Transverse colon (tissue), 4 donors: ENCODE measurements at regions not wholly inside any gene's neighbourhood (a gene's known extent, or its start where the extent isn't known, plus 50 kb on each side); places are given as distances from the start of the nearest gene placed in this dataset.

Experiments used
- DNase-seq: peaks from one replicate; pipeline ENCODE4 v3.0.0-alpha.2; 2019
- H3K27ac ChIP-seq, 4 donors: fragments of 200-600 bp; sonication (generic); 2 replicates each; pipeline ENCODE4 v1.5.1; 2016 to 2018; ENCODE audit warnings: inconsistent platforms in 4 of 4
- H3K27me3 ChIP-seq: fragments of 200-600 bp; sonication (generic); 2 replicates; pipeline ENCODE4 v1.5.1; 2017; ENCODE audit warnings: inconsistent platforms
- H3K36me3 ChIP-seq, 4 donors: fragments of 200-600 bp; sonication (generic); 2 replicates each; pipeline ENCODE4 v1.5.1; 2017 to 2019; ENCODE audit warnings: inconsistent platforms in 4 of 4
- H3K4me1 ChIP-seq, 4 donors: fragments of 200-600 bp; sonication (generic); 2 replicates each; pipeline ENCODE4 v1.5.1; 2017 to 2020; ENCODE audit warnings: inconsistent platforms in 4 of 4
- H3K4me3 ChIP-seq, 4 donors: fragments of 200-600 bp; sonication (generic); 1 replicate in 1 of 4; 2 replicates in 3 of 4; pipeline versions ENCODE4 v1.5.1 to v1.6.1; 2017 to 2019; ENCODE audit warnings: inconsistent platforms in 4 of 4
- H3K9me3 ChIP-seq, 2 donors: fragments of 200-600 bp; sonication (generic); 2 replicates each; pipeline ENCODE4 v1.5.1; 2017 to 2019; ENCODE audit warnings: inconsistent platforms in 2 of 2
- EP300 ChIP-seq: sonication (generic); formaldehyde crosslinking; IDR thresholded peaks from one replicate; pipeline ENCODE4 v1.6.1; 2017; ENCODE audit warnings: antibody characterized with exemption, low read depth
- POLR2A ChIP-seq: fragments of 450-650 bp; IDR thresholded peaks from one replicate; pipeline ENCODE4 v1.6.1; 2016; ENCODE audit warnings: antibody characterized with exemption, mild to moderate bottlenecking, moderate library complexity
- POLR2AphosphoS5 ChIP-seq, 3 donors: sonication (generic); formaldehyde crosslinking; IDR thresholded peaks; one replicate each; pipeline ENCODE4 v1.6.1; 2016; ENCODE audit warnings: antibody characterized with exemption in 3 of 3
- WGBS, 2 donors: methylation state at CpG; one replicate each; pipeline ENCODE4 v1.1.5; 2018; ENCODE audit warnings: low coverage in 1 of 2; 5-methylcytosine and 5-hydroxymethylcytosine counted together
- in situ Hi-C, 4 donors: fragments of 200-750 bp; cut with MboI; loops; one replicate each; pipeline versions ENCODE4 v1.15.0 to v1.15.1; 2017; ENCODE audit warnings: low sequenced_read_pairs in 3 of 4, low pct_ligation_motif_present in 1 of 4, low pct_unique_long_range_greater_than_20kb in 1 of 4
- intact Hi-C: fragments of 100-400 bp; cut with DNase I; formaldehyde crosslinking; loops from one replicate; pipeline ENCODE4 v1.15.1; 2023; ENCODE audit warnings: low total_unique reads
- TF ChIP-seq, protein P1 (sequence below), 5 experiments: fragments of 200-600 bp in 3 of 5; fragments of 450-650 bp in 2 of 5; sonication (generic) in 3 of 5; IDR thresholded peaks; 1 replicate in 2 of 5; 2 replicates in 3 of 5; pipeline ENCODE4 v1.5.1; 2016 to 2017; ENCODE audit warnings: antibody characterized with exemption in 5 of 5, inconsistent platforms in 3 of 5, mild to moderate bottlenecking in 2 of 5, moderate library complexity in 1 of 5

DNA sequence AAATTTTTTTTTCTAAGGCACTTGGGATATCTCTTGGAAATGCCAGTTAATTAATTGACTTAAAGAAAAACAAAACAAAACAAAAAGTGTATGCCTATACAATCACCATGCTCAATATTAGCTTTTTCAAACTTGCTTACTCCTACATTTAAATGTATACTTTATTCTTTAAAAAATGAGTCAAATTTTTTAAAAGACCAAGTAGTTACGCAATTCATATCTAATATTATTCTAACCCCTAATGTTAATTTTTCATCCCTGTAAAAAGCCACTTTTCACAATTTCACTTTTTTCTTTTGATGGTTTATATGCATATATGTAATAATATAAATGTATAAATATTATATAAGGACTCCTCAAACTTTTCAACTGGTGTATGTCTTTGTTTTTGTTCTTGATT, 211.2 kb downstream of the PRDM9 start:
- Histone ChIP-seq H3K9me3 (peaks cover 0 to 4% of the 10 kb centered on the region in 2 donors), H3K36me3 (no peaks in the 10 kb centered on the region), H3K4me1 (no peaks in the 10 kb centered on the region), H3K4me3 (no peak overlapping the region), H3K27ac (no peak overlapping the region), H3K27me3 (no peaks in the 10 kb centered on the region)
- WGBS, 2 donors: 98 to 100% methylated on average over 1 of the region's 1 CpG
- no peak for DNase-seq
- in situ Hi-C loops (no loop called here), intact Hi-C loops (no loop called here)
- TF ChIP-seq EP300 (no peak), POLR2A (no peak), POLR2AphosphoS5 (IDR thresholded peaks at IDR 0.05) (no peak)
- TF ChIP-seq, protein P1, sequence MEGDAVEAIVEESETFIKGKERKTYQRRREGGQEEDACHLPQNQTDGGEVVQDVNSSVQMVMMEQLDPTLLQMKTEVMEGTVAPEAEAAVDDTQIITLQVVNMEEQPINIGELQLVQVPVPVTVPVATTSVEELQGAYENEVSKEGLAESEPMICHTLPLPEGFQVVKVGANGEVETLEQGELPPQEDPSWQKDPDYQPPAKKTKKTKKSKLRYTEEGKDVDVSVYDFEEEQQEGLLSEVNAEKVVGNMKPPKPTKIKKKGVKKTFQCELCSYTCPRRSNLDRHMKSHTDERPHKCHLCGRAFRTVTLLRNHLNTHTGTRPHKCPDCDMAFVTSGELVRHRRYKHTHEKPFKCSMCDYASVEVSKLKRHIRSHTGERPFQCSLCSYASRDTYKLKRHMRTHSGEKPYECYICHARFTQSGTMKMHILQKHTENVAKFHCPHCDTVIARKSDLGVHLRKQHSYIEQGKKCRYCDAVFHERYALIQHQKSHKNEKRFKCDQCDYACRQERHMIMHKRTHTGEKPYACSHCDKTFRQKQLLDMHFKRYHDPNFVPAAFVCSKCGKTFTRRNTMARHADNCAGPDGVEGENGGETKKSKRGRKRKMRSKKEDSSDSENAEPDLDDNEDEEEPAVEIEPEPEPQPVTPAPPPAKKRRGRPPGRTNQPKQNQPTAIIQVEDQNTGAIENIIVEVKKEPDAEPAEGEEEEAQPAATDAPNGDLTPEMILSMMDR (IDR thresholded peaks at IDR 0.05): no peak

DNA sequence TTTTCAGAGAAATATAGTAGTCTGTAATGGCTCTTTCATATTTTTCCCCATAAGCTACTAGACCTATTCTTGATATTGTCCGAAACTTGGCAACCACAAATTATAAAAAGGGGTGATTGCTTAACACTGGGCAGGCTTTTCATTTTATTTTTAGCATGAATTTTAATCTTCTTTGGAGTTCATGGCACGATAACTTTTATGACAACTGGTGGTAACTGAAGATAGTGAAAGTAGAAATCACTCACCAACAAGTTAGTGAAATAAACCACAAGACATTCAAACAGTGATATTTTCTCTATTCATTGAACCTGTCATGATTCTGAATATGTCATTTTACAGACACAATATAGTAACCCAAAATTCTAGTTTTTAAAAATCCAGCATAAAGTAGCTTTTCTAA, 213.9 kb downstream of the PRDM9 start:
- Histone ChIP-seq H3K36me3 (no peaks in the 10 kb centered on the region), H3K27me3 (no peaks in the 10 kb centered on the region), H3K9me3 (peaks cover 0 to 4% of the 10 kb centered on the region in 2 donors), H3K27ac (no peak overlapping the region), H3K4me3 (no peak overlapping the region), H3K4me1 (no peaks in the 10 kb centered on the region)
- TF ChIP-seq POLR2AphosphoS5 (IDR thresholded peaks at IDR 0.05): no peak
- TF ChIP-seq, protein P1 (IDR thresholded peaks at IDR 0.05): no peak
- in situ Hi-C loops: no loop called here
- WGBS, 2 donors: 51 to 66% methylated on average over 2 of the region's 2 CpGs
- intact Hi-C loops: no loop called here
- no peak for DNase-seq

DNA sequence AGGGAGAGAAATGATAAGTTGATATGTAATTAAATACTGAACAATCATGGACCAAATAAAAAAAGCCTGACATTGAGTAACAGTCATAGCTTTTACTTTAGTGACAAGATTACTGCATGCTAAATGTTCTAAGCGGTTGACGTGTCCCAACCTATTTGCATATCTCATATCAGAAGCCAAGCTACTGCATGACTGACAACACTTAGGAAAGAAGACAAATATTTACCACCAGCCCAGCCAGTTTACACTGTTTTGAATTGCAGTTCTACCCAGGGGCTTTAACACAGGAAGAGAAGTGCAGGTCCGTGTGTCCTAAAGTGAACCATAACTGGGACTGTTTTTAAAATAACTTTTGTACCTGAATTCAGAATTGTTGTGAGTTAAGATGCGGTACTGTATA, 219.9 kb downstream of the PRDM9 start:
- in situ Hi-C loops (no loop called here), intact Hi-C loops (no loop called here)
- no peak overlapping the region for H3K27ac ChIP-seq
- no peak for DNase-seq
- H3K4me3 ChIP-seq: no peak overlapping the region
- H3K4me1 ChIP-seq: no peaks in the 10 kb centered on the region
- H3K9me3 ChIP-seq: peaks cover 0 to 4% of the 10 kb centered on the region in 2 donors
- H3K27me3 ChIP-seq: no peaks in the 10 kb centered on the region
- no peaks in the 10 kb centered on the region for H3K36me3 ChIP-seq
- WGBS, 2 donors: 68 to 69% methylated on average over 4 of the region's 4 CpGs
- TF ChIP-seq POLR2AphosphoS5 (IDR thresholded peaks at IDR 0.05) (no peak), POLR2A (no peak), EP300 (no peak)
- TF ChIP-seq, protein P1 (IDR thresholded peaks at IDR 0.05): no peak

DNA sequence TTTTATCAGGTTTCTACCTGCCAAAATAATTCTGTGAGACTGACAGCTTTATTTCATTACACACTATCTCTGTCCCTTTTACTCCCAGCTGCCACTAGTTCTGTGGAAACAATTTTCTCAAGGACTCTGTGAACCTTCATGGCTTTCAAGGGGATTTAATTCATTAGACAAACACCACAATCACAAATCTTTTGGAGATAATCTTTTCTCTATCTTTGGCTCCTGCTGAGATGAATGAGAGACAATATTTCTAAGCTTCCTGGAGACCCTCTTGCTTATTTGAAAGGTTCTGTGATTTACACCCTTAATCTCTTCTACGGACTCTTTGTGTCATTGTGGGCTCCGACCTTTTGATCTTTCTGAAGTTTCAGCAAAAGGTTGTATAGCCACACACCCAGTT, 222.6 kb downstream of the PRDM9 start:
- intact Hi-C loops: no loop called here
- in situ Hi-C loops: no loop called here
- WGBS, 2 donors: 51 to 62% methylated on average over 2 of the region's 2 CpGs
- Histone ChIP-seq H3K4me3 (no peak overlapping the region), H3K4me1 (no peaks in the 10 kb centered on the region), H3K9me3 (no peaks in the 10 kb centered on the region), H3K27ac (no peak overlapping the region), H3K27me3 (no peaks in the 10 kb centered on the region), H3K36me3 (no peaks in the 10 kb centered on the region)
- no peak for DNase-seq
- TF ChIP-seq POLR2A (no peak), POLR2AphosphoS5 (IDR thresholded peaks at IDR 0.05) (no peak), EP300 (no peak)
- TF ChIP-seq, protein P1 (IDR thresholded peaks at IDR 0.05): no peak
